K562 (cell line): ENCODE measurements at regions not wholly inside any gene's neighbourhood (a gene's known extent, or its start where the extent isn't known, plus 50 kb on each side); places are given as distances from the start of the nearest gene placed in this dataset.

Source experiments
- CAMTA2 ChIP-seq: fragments of 250-450 bp; sonication (Bioruptor Pico); conservative IDR thresholded peaks from 2 replicates; pipeline ENCODE4 v1.5.1; 2022
- HEY1 ChIP-seq: fragments of 250-450 bp; sonication (Bioruptor Pico); IDR thresholded peaks from 2 replicates; pipeline ENCODE4 v1.5.0; 2020; ENCODE audit warnings: mild to moderate bottlenecking, moderate library complexity, borderline replicate concordance
- POLR2AphosphoS5 ChIP-seq: IDR thresholded peaks from 2 replicates; pipeline ENCODE4 v1.6.1; 2011; ENCODE audit warnings: mild to moderate bottlenecking, low read depth, low read length, moderate library complexity; ENCODE audit not compliant: control insufficient read depth, insufficient read depth
- RAD21 ChIP-seq, 2 experiments: fragments of 250-450 bp in 1 of 2; fragments of 450-650 bp in 1 of 2; sonication (Bioruptor Pico) in 1 of 2; formaldehyde crosslinking in 1 of 2; IDR thresholded peaks in 1 of 2; conservative IDR thresholded peaks in 1 of 2; 2 replicates each; pipeline versions ENCODE4 v1.4.0 to v1.8.0; 2020 to 2022; ENCODE audit warnings: mild to moderate bottlenecking in 2 of 2, moderate library complexity in 1 of 2
- SRSF9 ChIP-seq: fragments of 200-400 bp; formaldehyde crosslinking; IDR thresholded peaks from 2 replicates; pipeline ENCODE4 v1.6.1; 2017; ENCODE audit warnings: low read depth, low read length, borderline replicate concordance
- TF ChIP-seq, protein P1 (sequence below), 3 experiments: IDR thresholded peaks in 2 of 3; conservative IDR thresholded peaks in 1 of 3; 2 replicates each; pipeline ENCODE4 v1.5.1; 2011 to 2012; ENCODE audit warnings: low read length in 3 of 3, mild to moderate bottlenecking in 3 of 3, control low read depth in 2 of 3, improper control_type of control experiment in 1 of 3, inconsistent platforms in 1 of 3, low read depth in 1 of 3, mixed read lengths in 1 of 3, moderate library complexity in 1 of 3; ENCODE audit not compliant: insufficient read depth in 2 of 3
- TF ChIP-seq, protein P2 (sequence below): fragments of 450-650 bp; formaldehyde crosslinking; IDR thresholded peaks from 2 replicates; pipeline ENCODE4 v1.4.0; 2020; ENCODE audit warnings: mild to moderate bottlenecking, moderate library complexity
- TF ChIP-seq, protein P3 (sequence below): fragments of 450-650 bp; formaldehyde crosslinking; IDR thresholded peaks from 2 replicates; pipeline ENCODE4 v1.4.0; 2020; ENCODE audit warnings: mild to moderate bottlenecking, moderate library complexity
- TF ChIP-seq, protein P4 (sequence below): sonication (generic); formaldehyde crosslinking; IDR thresholded peaks from 2 replicates; pipeline ENCODE4 v1.8.1; 2023; ENCODE audit warnings: mild to moderate bottlenecking, missing genetic modification reagents
- TF ChIP-seq, protein P5 (sequence below), 2 experiments: fragments of 450-650 bp; formaldehyde crosslinking in 1 of 2; IDR thresholded peaks; 2 replicates each; pipeline versions ENCODE4 v1.4.0 to v1.6.1; 2014 to 2020; ENCODE audit warnings: mild to moderate bottlenecking in 2 of 2, borderline replicate concordance in 1 of 2, low read depth in 1 of 2
- TF ChIP-seq, protein P6 (sequence below): sonication (generic); formaldehyde crosslinking; IDR thresholded peaks from 2 replicates; pipeline ENCODE4 v1.8.1; 2022; ENCODE audit warnings: missing genetic modification reagents
- TF ChIP-seq, protein P7 (sequence below): fragments of 250-450 bp; sonication (Bioruptor Pico); IDR thresholded peaks from 2 replicates; pipeline ENCODE4 v1.5.0; 2020; ENCODE audit warnings: mild to moderate bottlenecking, borderline replicate concordance

DNA sequence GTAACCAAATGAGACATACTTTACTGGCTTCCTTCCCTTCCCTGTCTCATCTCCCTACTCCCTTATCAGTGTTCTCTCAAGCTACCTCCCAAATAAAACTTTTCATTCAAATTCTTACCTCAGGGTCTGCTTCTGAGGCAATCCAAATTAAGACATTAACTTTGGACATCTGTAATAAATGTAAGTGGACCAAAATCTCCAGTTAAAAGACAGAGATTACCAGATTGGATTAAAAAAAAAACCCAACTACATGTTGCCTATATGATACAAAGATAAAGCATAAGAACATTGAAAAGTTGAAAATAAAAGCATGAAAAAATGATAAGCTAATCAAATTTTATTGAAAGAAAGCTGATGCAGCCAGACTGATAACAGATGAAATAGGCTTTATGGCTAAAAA is 58.8 kb upstream of the ST3GAL5 start:
- TF ChIP-seq POLR2AphosphoS5 (no peak), HEY1 (CRISPR knock-in tag) (no peak), RAD21 (CRISPR knock-in tag; conservative IDR thresholded peaks at IDR 0.05 in 1 of 2, IDR thresholded peaks at IDR 0.05 in 1 of 2) (no peak), CAMTA2 (CRISPR knock-in tag) (no peak), SRSF9 (no peak)
- TF ChIP-seq, protein P1, sequence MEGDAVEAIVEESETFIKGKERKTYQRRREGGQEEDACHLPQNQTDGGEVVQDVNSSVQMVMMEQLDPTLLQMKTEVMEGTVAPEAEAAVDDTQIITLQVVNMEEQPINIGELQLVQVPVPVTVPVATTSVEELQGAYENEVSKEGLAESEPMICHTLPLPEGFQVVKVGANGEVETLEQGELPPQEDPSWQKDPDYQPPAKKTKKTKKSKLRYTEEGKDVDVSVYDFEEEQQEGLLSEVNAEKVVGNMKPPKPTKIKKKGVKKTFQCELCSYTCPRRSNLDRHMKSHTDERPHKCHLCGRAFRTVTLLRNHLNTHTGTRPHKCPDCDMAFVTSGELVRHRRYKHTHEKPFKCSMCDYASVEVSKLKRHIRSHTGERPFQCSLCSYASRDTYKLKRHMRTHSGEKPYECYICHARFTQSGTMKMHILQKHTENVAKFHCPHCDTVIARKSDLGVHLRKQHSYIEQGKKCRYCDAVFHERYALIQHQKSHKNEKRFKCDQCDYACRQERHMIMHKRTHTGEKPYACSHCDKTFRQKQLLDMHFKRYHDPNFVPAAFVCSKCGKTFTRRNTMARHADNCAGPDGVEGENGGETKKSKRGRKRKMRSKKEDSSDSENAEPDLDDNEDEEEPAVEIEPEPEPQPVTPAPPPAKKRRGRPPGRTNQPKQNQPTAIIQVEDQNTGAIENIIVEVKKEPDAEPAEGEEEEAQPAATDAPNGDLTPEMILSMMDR (IDR thresholded peaks at IDR 0.05 in 2 of 3, conservative IDR thresholded peaks at IDR 0.05 in 1 of 3; ENCODE audit: insufficient read depth in 2 of 3, low read depth in 1 of 3, low read length in 3 of 3) = no peak
- TF ChIP-seq, protein P2, sequence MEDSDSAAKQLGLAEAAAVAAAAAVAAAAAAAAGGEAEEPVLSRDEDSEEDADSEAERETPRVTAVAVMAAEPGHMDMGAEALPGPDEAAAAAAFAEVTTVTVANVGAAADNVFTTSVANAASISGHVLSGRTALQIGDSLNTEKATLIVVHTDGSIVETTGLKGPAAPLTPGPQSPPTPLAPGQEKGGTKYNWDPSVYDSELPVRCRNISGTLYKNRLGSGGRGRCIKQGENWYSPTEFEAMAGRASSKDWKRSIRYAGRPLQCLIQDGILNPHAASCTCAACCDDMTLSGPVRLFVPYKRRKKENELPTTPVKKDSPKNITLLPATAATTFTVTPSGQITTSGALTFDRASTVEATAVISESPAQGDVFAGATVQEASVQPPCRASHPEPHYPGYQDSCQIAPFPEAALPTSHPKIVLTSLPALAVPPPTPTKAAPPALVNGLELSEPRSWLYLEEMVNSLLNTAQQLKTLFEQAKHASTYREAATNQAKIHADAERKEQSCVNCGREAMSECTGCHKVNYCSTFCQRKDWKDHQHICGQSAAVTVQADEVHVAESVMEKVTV = no peak
- TF ChIP-seq, protein P3, sequence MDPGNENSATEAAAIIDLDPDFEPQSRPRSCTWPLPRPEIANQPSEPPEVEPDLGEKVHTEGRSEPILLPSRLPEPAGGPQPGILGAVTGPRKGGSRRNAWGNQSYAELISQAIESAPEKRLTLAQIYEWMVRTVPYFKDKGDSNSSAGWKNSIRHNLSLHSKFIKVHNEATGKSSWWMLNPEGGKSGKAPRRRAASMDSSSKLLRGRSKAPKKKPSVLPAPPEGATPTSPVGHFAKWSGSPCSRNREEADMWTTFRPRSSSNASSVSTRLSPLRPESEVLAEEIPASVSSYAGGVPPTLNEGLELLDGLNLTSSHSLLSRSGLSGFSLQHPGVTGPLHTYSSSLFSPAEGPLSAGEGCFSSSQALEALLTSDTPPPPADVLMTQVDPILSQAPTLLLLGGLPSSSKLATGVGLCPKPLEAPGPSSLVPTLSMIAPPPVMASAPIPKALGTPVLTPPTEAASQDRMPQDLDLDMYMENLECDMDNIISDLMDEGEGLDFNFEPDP = no peak
- TF ChIP-seq, protein P4, sequence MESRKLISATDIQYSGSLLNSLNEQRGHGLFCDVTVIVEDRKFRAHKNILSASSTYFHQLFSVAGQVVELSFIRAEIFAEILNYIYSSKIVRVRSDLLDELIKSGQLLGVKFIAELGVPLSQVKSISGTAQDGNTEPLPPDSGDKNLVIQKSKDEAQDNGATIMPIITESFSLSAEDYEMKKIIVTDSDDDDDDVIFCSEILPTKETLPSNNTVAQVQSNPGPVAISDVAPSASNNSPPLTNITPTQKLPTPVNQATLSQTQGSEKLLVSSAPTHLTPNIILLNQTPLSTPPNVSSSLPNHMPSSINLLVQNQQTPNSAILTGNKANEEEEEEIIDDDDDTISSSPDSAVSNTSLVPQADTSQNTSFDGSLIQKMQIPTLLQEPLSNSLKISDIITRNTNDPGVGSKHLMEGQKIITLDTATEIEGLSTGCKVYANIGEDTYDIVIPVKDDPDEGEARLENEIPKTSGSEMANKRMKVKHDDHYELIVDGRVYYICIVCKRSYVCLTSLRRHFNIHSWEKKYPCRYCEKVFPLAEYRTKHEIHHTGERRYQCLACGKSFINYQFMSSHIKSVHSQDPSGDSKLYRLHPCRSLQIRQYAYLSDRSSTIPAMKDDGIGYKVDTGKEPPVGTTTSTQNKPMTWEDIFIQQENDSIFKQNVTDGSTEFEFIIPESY = no peak
- TF ChIP-seq, protein P5, sequence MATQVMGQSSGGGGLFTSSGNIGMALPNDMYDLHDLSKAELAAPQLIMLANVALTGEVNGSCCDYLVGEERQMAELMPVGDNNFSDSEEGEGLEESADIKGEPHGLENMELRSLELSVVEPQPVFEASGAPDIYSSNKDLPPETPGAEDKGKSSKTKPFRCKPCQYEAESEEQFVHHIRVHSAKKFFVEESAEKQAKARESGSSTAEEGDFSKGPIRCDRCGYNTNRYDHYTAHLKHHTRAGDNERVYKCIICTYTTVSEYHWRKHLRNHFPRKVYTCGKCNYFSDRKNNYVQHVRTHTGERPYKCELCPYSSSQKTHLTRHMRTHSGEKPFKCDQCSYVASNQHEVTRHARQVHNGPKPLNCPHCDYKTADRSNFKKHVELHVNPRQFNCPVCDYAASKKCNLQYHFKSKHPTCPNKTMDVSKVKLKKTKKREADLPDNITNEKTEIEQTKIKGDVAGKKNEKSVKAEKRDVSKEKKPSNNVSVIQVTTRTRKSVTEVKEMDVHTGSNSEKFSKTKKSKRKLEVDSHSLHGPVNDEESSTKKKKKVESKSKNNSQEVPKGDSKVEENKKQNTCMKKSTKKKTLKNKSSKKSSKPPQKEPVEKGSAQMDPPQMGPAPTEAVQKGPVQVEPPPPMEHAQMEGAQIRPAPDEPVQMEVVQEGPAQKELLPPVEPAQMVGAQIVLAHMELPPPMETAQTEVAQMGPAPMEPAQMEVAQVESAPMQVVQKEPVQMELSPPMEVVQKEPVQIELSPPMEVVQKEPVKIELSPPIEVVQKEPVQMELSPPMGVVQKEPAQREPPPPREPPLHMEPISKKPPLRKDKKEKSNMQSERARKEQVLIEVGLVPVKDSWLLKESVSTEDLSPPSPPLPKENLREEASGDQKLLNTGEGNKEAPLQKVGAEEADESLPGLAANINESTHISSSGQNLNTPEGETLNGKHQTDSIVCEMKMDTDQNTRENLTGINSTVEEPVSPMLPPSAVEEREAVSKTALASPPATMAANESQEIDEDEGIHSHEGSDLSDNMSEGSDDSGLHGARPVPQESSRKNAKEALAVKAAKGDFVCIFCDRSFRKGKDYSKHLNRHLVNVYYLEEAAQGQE (IDR thresholded peaks at IDR 0.05; ENCODE audit: borderline replicate concordance) = no peak
- TF ChIP-seq, protein P5 (CRISPR knock-in tag; IDR thresholded peaks at IDR 0.05; ENCODE audit: low read depth) = no peak
- TF ChIP-seq, protein P6, sequence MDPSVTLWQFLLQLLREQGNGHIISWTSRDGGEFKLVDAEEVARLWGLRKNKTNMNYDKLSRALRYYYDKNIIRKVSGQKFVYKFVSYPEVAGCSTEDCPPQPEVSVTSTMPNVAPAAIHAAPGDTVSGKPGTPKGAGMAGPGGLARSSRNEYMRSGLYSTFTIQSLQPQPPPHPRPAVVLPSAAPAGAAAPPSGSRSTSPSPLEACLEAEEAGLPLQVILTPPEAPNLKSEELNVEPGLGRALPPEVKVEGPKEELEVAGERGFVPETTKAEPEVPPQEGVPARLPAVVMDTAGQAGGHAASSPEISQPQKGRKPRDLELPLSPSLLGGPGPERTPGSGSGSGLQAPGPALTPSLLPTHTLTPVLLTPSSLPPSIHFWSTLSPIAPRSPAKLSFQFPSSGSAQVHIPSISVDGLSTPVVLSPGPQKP (CRISPR knock-in tag) = no peak
- TF ChIP-seq, protein P7, sequence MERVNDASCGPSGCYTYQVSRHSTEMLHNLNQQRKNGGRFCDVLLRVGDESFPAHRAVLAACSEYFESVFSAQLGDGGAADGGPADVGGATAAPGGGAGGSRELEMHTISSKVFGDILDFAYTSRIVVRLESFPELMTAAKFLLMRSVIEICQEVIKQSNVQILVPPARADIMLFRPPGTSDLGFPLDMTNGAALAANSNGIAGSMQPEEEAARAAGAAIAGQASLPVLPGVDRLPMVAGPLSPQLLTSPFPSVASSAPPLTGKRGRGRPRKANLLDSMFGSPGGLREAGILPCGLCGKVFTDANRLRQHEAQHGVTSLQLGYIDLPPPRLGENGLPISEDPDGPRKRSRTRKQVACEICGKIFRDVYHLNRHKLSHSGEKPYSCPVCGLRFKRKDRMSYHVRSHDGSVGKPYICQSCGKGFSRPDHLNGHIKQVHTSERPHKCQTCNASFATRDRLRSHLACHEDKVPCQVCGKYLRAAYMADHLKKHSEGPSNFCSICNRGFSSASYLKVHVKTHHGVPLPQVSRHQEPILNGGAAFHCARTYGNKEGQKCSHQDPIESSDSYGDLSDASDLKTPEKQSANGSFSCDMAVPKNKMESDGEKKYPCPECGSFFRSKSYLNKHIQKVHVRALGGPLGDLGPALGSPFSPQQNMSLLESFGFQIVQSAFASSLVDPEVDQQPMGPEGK (CRISPR knock-in tag) = no peak
